NCI-H2081 (cell line): ENCODE measurements at regions not wholly inside any gene's neighbourhood (a gene's known extent, or its start where the extent isn't known, plus 50 kb on each side); places are given as distances from the start of the nearest gene placed in this dataset.
"Not testable (repeated sequence)": the region's sequence is repeated elsewhere in the genome, so short reads cannot be mapped to it uniquely, and the experiment has no call there.

Source experiments
- DNase-seq, 2 experiments: peaks; one replicate each; lab custom pipeline; 2025; lab: John Stamatoyannopoulos, UW

GRCh38 chrX:56130031-56130430 lies 102.1 kb upstream of the KLF8 start:
- no peak for DNase-seq

- DNase-seq: no peak
Observed at GRCh38 chrX:56130436-56130835, 101.7 kb upstream of the KLF8 start.

GRCh38 chrX:56164135-56164534 lies 68.0 kb upstream of the KLF8 start:
- not testable (repeated sequence) for DNase-seq
